Thyroid gland (tissue), 4 donors: ENCODE measurements at regions not wholly inside any gene's neighbourhood (a gene's known extent, or its start where the extent isn't known, plus 50 kb on each side); places are given as distances from the start of the nearest gene placed in this dataset.

ENCODE experiments used
- DNase-seq, 2 donors: peaks; one replicate each; pipeline ENCODE4 v3.0.0-alpha.2; 2019
- H3K27ac ChIP-seq, 3 donors: fragments of 200-600 bp; sonication (generic); 1 replicate in 2 of 3; 2 replicates in 1 of 3; pipeline ENCODE4 v1.5.1; 2016 to 2019; ENCODE audit warnings: mild to moderate bottlenecking in 1 of 3, moderate library complexity in 1 of 3
- H3K27me3 ChIP-seq: fragments of 200-600 bp; sonication (generic); one replicate; pipeline ENCODE4 v1.5.1; 2019
- H3K36me3 ChIP-seq, 2 donors: fragments of 200-600 bp; sonication (generic); one replicate each; pipeline ENCODE4 v1.5.1; 2016 to 2019
- H3K4me1 ChIP-seq, 2 donors: fragments of 200-600 bp; sonication (generic); one replicate each; pipeline ENCODE4 v1.5.1; 2017 to 2019
- H3K4me3 ChIP-seq, 3 donors: fragments of 200-600 bp; sonication (generic); replicated peaks in 1 of 3; 1 replicate in 2 of 3; 2 replicates in 1 of 3; pipeline ENCODE4 v1.5.1; 2016; ENCODE audit warnings: mild to moderate bottlenecking in 1 of 3
- H3K9me3 ChIP-seq: fragments of 200-600 bp; sonication (generic); one replicate; pipeline ENCODE4 v1.5.1; 2017
- CTCF ChIP-seq, 6 experiments: fragments of 200-600 bp in 3 of 6; fragments of 450-650 bp in 3 of 6; sonication (generic) in 3 of 6; IDR thresholded peaks; one replicate each; pipeline ENCODE4 v1.5.1; 2016 to 2019; ENCODE audit warnings: antibody characterized with exemption in 6 of 6, mild to moderate bottlenecking in 2 of 6, inconsistent platforms in 1 of 6, moderate library complexity in 1 of 6
- POLR2A ChIP-seq, 2 donors: fragments of 450-650 bp; IDR thresholded peaks; one replicate each; pipeline ENCODE4 v1.6.1; 2017; ENCODE audit warnings: antibody characterized with exemption in 2 of 2, mild to moderate bottlenecking in 2 of 2, moderate library complexity in 1 of 2
- WGBS, 2 donors: methylation state at CpG; one replicate each; pipeline ENCODE4 v1.1.5; 2017; 5-methylcytosine and 5-hydroxymethylcytosine counted together
- intact Hi-C: fragments of 100-400 bp; cut with DNase I; formaldehyde crosslinking; loops from one replicate; pipeline ENCODE4 v1.15.1; 2023

- H3K4me3 ChIP-seq = no peak overlapping the region
- intact Hi-C loops = no loop called here
- H3K4me1 ChIP-seq = no peaks in the 10 kb centered on the region
- H3K36me3 ChIP-seq = no peaks in the 10 kb centered on the region
- DNase-seq = no peak
- no peaks in the 10 kb centered on the region for H3K27me3 ChIP-seq
- no peaks in the 10 kb centered on the region for H3K9me3 ChIP-seq
- TF ChIP-seq CTCF (IDR thresholded peaks at IDR 0.05) (no peak), POLR2A (IDR thresholded peaks at IDR 0.05) (no peak)
- no peak overlapping the region for H3K27ac ChIP-seq
- 31 to 39% methylated on average over 2 of the region's 2 CpGs for WGBS, 2 donors
Observed at GRCh38 chr4:165668694-165669093, 204.3 kb upstream of the TLL1 start.

- H3K4me3 ChIP-seq = no peak overlapping the region
- no peak for DNase-seq
- intact Hi-C loops = no loop called here
- TF ChIP-seq CTCF (IDR thresholded peaks at IDR 0.05) (no peak), POLR2A (IDR thresholded peaks at IDR 0.05) (no peak)
- H3K36me3 ChIP-seq = no peaks in the 10 kb centered on the region
- no peaks in the 10 kb centered on the region for H3K4me1 ChIP-seq
- no peaks in the 10 kb centered on the region for H3K27me3 ChIP-seq
- H3K9me3 ChIP-seq = no peaks in the 10 kb centered on the region
- WGBS, 2 donors = 74 to 75% methylated on average over 7 to 8 of the region's 8 CpGs
- no peak overlapping the region for H3K27ac ChIP-seq
Observed at GRCh38 chr4:165677081-165677480, 196.0 kb upstream of the TLL1 start.

- H3K4me1 ChIP-seq = no peaks in the 10 kb centered on the region
- no peaks in the 10 kb centered on the region for H3K36me3 ChIP-seq
- no peaks in the 10 kb centered on the region for H3K27me3 ChIP-seq
- no peaks in the 10 kb centered on the region for H3K9me3 ChIP-seq
- whole genome bisulfite sequencing, 2 donors = 67 to 68% methylated on average over 6 of the region's 6 CpGs
- no peak for DNase-seq
- no peak overlapping the region for H3K27ac ChIP-seq
- intact Hi-C loops = no loop called here
- no peak overlapping the region for H3K4me3 ChIP-seq
- TF ChIP-seq CTCF (IDR thresholded peaks at IDR 0.05) = no peak
- TF ChIP-seq POLR2A (IDR thresholded peaks at IDR 0.05) = no peak
Observed at GRCh38 chr4:165678236-165678935, 194.7 kb upstream of the TLL1 start.

GRCh38 chr4:165678936-165679325 lies 194.1 kb upstream of the TLL1 start:
- Histone ChIP-seq H3K4me3 (no peak overlapping the region), H3K4me1 (no peaks in the 10 kb centered on the region), H3K9me3 (no peaks in the 10 kb centered on the region), H3K27me3 (no peaks in the 10 kb centered on the region), H3K36me3 (no peaks in the 10 kb centered on the region), H3K27ac (no peak overlapping the region)
- no peak for DNase-seq
- WGBS, 2 donors = 75 to 82% methylated on average over 1 of the region's 1 CpG
- TF ChIP-seq POLR2A (IDR thresholded peaks at IDR 0.05) = no peak
- no peak for TF ChIP-seq CTCF (IDR thresholded peaks at IDR 0.05)
- intact Hi-C loops = no loop called here

- WGBS, 2 donors = 90 to 94% methylated on average over 5 of the region's 5 CpGs
- intact Hi-C loops = no loop called here
- Histone ChIP-seq H3K27me3 (no peaks in the 10 kb centered on the region), H3K36me3 (no peaks in the 10 kb centered on the region), H3K4me3 (no peak overlapping the region), H3K4me1 (no peaks in the 10 kb centered on the region), H3K27ac (no peak overlapping the region), H3K9me3 (no peaks in the 10 kb centered on the region)
- TF ChIP-seq CTCF (IDR thresholded peaks at IDR 0.05) (no peak), POLR2A (IDR thresholded peaks at IDR 0.05) (no peak)
- DNase-seq = no peak
Observed at GRCh38 chr4:165680821-165681220, 192.2 kb upstream of the TLL1 start.
